Activated gamma-delta T cell (primary cell): ENCODE measurements at regions not wholly inside any gene's neighbourhood (a gene's known extent, or its start where the extent isn't known, plus 50 kb on each side); places are given as distances from the start of the nearest gene placed in this dataset.
"Not testable (repeated sequence)": the region's sequence is repeated elsewhere in the genome, so short reads cannot be mapped to it uniquely, and the experiment has no call there.

Experiments used
- DNase-seq: peaks from one replicate; lab custom pipeline; 2025; lab: John Stamatoyannopoulos, UW

DNA sequence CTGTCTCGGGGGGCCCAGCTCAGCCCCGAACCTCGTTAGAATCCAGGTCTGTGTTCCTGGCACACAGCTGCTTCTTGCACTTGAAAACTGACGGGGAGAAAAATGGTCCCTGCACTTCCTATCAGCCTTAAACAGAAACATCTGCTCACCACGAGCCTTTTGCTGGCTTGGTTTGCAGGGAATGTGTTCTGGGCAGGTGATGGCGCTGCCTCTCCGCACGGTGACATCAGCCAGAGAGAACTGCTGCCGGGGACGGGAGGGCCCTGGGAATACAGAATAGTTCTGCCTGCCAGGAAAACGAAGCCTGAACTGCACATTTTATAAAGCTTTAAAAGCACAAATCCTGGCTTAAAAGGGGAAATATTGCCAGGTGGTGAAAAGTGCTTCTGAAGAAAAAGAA, 622.5 kb downstream of the TYW1 start:
- DNase-seq: no peak

- no peak for DNase-seq
Observed at GRCh38 chr7:67620216-67620933, 623.7 kb downstream of the TYW1 start.

GRCh38 chr7:67621704-67622103, 625.1 kb downstream of the TYW1 start:
- no peak for DNase-seq

- no peak for DNase-seq
Observed at GRCh38 chr7:67625257-67625737, 628.7 kb downstream of the TYW1 start.

GRCh38 chr7:67631476-67631875, 634.8 kb downstream of the TYW1 start:
- DNase-seq: no peak

GRCh38 chr7:67635271-67635670, 638.6 kb downstream of the TYW1 start:
- no peak for DNase-seq

DNA sequence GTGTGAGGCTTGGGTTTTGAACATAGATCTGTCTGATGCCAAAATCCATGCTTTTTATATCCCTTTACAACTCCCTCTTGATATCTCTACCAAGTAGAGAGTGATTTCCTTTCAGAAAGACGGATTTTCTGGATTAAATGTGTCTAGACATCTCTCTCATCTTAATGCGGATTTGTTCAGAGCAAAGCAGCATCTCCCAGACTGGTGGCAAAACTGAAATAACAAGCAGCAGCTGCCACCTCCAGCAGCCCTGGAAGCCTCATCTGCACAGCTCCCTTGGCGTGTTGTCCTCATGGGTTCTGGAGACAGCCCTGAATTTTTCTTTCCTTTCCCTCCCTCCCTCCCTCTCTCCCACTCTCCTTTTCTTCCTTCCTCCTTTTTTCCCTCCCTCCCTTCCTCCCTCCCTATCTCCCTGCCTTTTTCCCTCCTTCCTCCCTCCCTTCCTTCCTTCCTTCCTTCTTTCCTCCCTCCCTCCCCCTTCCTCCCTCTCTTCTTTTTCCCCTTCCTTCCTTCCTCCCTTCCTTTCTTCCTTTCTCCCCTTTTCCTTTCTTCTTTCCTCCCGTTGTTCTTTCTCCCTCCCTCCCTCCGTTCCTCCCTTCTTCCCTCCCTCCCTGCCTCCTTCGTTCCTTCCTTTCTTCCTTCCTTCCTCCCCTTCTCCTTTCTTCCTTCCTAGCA, 639.9 kb downstream of the TYW1 start:
- DNase-seq: no peak

- DNase-seq: no peak
Observed at GRCh38 chr7:67637023-67637358, 640.4 kb downstream of the TYW1 start.

DNA sequence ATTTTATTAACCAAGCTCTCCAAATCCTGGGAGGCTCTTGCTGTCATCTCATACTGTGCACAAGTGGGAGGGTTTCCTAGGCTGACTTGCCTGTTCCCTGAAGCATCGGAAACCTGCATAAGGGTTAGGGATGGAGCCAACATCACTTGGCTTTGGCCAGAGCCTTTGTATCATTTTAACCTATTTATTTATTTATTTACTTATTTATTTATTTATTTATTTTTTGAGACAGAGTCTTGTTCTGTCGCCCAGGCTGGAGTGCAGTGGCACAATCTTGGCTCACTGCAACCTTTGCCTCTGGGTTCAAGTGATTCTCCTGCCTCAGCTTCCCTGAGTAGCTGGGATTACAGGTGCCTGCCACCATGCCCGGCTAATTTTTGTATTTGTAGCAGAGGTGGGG, 645.9 kb downstream of the TYW1 start:
- not testable (repeated sequence) for DNase-seq

GRCh38 chr7:67644151-67644550, 647.5 kb downstream of the TYW1 start:
- DNase-seq: no peak

DNA sequence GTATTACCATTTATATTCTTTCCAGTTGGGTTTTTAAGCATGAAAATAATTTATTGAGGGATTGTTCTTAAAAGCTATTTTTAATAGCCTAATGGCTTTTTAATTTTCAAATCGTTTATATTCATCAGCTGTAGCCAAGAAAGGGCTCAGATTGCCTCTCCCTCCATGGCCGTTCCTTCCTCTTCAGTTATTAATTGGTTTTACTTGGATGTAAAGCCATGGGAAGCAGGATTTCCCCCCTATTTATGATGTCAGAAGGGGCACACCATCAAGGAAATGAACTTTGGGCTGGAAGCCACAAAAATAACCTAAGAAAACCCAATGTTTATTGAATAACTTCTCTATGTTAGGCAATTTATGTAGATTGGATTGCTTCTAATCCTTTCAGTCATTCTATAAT, 656.3 kb downstream of the TYW1 start:
- DNase-seq: no peak

DNA sequence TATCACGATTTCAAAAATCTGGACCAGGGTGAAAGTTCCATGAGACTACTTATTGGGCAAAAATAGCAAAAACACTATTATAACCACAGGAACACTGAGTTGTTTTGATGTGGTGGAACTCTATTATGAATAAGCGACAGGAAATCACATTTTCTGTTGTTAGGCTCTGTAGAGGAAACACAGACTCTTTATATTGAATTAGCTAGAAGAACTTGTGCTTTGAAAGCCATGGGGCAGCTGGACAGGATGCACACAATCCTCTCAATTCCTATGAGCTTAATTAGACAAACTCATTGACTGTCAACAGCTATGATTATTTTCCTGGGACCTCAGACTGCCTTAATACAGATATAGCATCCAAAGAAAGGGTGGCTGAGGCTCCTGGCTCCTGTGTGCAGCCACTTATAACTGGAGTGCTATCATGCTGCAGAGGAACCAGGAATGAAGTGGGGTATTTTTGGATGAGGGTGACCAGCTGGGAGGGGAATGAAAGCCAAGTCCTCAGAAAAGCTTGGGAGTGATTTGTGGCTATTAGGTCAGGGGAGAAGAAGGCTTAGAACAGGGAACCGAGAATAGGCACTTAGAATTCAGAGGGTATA, 657.3 kb downstream of the TYW1 start:
- DNase-seq: no peak

- no peak for DNase-seq
Observed at GRCh38 chr7:67654642-67655041, 658.0 kb downstream of the TYW1 start.

DNA sequence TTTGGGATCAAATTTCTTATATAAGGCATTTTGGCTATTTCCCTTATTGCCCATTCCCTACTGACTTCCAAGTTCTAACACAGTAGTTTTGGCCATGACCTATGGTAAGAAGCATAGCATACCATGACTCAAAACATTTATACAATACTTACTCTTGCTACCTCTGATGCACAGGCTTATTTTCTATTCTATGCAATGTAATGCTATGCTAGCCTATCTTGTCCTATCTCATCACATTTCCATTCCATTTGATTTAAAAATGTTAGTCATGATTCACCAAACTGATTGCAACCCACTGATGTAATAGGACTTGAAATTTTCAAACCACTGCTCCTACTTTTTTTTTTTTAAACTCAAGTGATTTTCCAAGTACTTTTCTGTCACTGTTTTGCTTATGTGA, 658.5 kb downstream of the TYW1 start:
- DNase-seq: no peak

DNA sequence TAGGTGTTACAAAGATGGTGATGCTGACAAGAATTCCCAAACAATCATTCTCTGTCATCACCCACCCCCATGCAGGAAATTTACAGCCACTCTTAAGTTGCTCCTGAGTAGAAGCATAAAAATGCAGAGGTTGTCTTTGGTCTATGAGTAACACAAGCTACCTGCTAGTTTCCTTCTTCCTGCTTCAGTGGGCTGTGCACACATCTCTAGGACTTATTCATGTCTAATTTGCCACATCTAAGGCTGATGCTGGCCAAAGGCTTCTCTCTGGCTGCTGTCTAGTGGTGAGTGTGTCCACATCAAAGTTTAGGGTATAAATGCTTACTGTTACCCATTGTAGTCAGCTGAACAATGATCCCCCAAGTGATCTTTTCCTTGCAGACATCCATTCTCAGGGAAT, 662.5 kb downstream of the TYW1 start:
- DNase-seq: no peak

DNA sequence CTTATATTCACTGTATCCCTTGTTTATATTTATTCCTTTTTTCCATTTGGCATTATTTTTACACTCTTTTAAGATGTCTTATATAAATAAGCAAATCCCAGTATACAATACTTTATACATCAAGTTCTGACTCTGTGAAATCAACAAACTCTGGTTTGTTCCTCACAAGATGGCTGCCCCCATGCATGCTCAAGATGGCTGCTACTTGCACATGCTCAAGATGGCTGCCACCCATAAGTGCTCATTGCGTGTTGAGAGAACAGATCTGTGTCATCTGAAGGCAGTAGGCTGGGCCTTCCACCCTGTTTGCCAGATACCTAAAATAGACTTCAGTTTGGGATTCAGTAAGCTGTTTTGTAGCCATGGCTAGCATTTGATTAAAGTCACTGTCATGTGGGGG, 666.2 kb downstream of the TYW1 start:
- DNase-seq: no peak

GRCh38 chr7:67663644-67664043, 667.0 kb downstream of the TYW1 start:
- no peak for DNase-seq

- not testable (repeated sequence) for DNase-seq
Observed at GRCh38 chr7:67666359-67666758, 669.7 kb downstream of the TYW1 start.

GRCh38 chr7:67671006-67671548, 674.4 kb downstream of the TYW1 start:
- DNase-seq: no peak

DNA sequence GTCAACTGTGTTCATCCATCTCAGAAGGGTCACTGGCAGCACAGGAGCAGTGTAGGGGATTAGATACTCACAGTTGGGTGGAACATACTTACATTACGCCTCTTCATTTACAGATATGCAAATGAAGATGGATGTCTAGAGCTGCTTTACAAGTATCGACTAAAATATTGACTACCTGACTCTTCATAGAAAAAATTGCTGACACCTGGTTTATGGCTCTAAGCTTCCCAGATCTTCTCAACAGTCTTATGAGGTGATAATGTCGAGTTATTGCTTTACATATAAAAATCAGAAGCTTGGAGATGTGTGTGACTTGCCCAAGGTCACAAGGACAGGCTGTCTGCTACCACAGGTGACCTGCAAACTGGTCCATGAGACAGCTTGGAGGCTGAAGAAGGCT, 677.2 kb downstream of the TYW1 start:
- DNase-seq: no peak

- not testable (repeated sequence) for DNase-seq
Observed at GRCh38 chr7:67674862-67675261, 678.2 kb downstream of the TYW1 start.

GRCh38 chr7:67675971-67676370, 679.3 kb downstream of the TYW1 start:
- no peak for DNase-seq

DNA sequence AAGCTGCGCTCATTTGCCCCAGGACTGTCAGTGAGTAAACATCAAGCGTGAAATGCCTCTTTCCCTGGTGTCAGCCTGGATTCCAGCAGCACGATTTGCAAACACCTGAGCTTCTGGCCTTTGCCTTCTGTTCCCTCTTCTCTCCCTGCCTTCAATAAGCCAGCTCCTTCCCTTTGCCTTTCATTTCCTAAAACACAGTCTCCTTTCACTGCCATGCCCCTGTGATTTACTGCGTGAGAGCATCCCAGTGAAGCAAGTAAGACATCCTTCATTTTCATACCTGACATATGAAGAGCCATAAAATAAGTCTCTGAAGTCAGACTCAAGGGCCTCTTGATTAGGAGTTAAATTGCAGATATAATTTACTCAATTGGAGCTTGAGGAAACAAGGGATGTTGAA, 681.8 kb downstream of the TYW1 start:
- no peak for DNase-seq
